SK-N-SH treated with all-trans-retinoic acid at 6 μM for 48 hours (cell line): ENCODE measurements at regions not wholly inside any gene's neighbourhood (a gene's known extent, or its start where the extent isn't known, plus 50 kb on each side); places are given as distances from the start of the nearest gene placed in this dataset.

Experiments used
- ATAC-seq: fragments of 200-7000 bp; cut with Tn5 transposase; 3 replicates; pipeline ENCODE4 v1.9.1; 2020; ENCODE audit warnings: mild to moderate bottlenecking, moderate library complexity
- ARNTL ChIP-seq: fragments of 450-650 bp; formaldehyde crosslinking; IDR thresholded peaks from 2 replicates; pipeline ENCODE4 v1.5.0; 2020; ENCODE audit warnings: low read depth, mild to moderate bottlenecking, moderate library complexity, borderline replicate concordance
- BACH2 ChIP-seq: fragments of 250-450 bp; sonication (Bioruptor Pico); IDR thresholded peaks from 2 replicates; pipeline ENCODE4 v1.9.0; 2021; ENCODE audit warnings: mild to moderate bottlenecking, borderline replicate concordance
- CSDC2 ChIP-seq: fragments of 250-450 bp; sonication (Bioruptor Pico); IDR thresholded peaks from 2 replicates; pipeline ENCODE4 v1.5.0; 2020; ENCODE audit warnings: mild to moderate bottlenecking, moderate library complexity
- ESRRG ChIP-seq: fragments of 250-450 bp; sonication (Bioruptor Pico); IDR thresholded peaks from 2 replicates; pipeline ENCODE4 v1.6.1; 2021; ENCODE audit warnings: mild to moderate bottlenecking
- GLIS3 ChIP-seq: fragments of 250-450 bp; sonication (Bioruptor Pico); IDR thresholded peaks from 2 replicates; pipeline ENCODE4 v1.5.0; 2020; ENCODE audit warnings: mild to moderate bottlenecking, moderate library complexity
- ISL1 ChIP-seq: fragments of 250-450 bp; sonication (Bioruptor Pico); IDR thresholded peaks from 2 replicates; pipeline ENCODE4 v2.1.2; 2022; ENCODE audit warnings: mild to moderate bottlenecking, moderate library complexity
- OSR1 ChIP-seq: fragments of 250-450 bp; sonication (Bioruptor Pico); IDR thresholded peaks from 2 replicates; pipeline ENCODE4 v1.8.0; 2022; ENCODE audit warnings: moderate library complexity, mild to moderate bottlenecking, inconsistent platforms
- PPARA ChIP-seq: fragments of 250-450 bp; sonication (Bioruptor Pico); IDR thresholded peaks from 2 replicates; pipeline ENCODE4 v1.5.0; 2020; ENCODE audit warnings: mild to moderate bottlenecking, borderline replicate concordance
- RARB ChIP-seq: fragments of 250-450 bp; sonication (Bioruptor Pico); IDR thresholded peaks from 2 replicates; pipeline ENCODE4 v1.8.0; 2021; ENCODE audit warnings: mild to moderate bottlenecking, moderate library complexity
- SNAI2 ChIP-seq: fragments of 250-450 bp; sonication (Bioruptor Pico); IDR thresholded peaks from 2 replicates; pipeline ENCODE4 v1.5.0; 2020; ENCODE audit warnings: mild to moderate bottlenecking, moderate library complexity
- TCF4 ChIP-seq: fragments of 250-450 bp; sonication (Bioruptor Pico); IDR thresholded peaks from 2 replicates; pipeline ENCODE4 v1.8.0; 2021; ENCODE audit warnings: mild to moderate bottlenecking, moderate library complexity, borderline replicate concordance
- TOX ChIP-seq: fragments of 250-450 bp; sonication (Bioruptor Pico); IDR thresholded peaks from 2 replicates; pipeline ENCODE4 v1.8.0; 2021; ENCODE audit warnings: mild to moderate bottlenecking, moderate library complexity, borderline replicate concordance
- ZC3H10 ChIP-seq: fragments of 250-450 bp; sonication (Bioruptor Pico); IDR thresholded peaks from 2 replicates; pipeline ENCODE4 v1.5.1; 2021; ENCODE audit warnings: mild to moderate bottlenecking, moderate library complexity
- ZFP3 ChIP-seq: fragments of 250-450 bp; sonication (Bioruptor Pico); IDR thresholded peaks from 2 replicates; pipeline ENCODE4 v1.5.0; 2020; ENCODE audit warnings: mild to moderate bottlenecking, moderate library complexity
- ZFP30 ChIP-seq: fragments of 450-650 bp; formaldehyde crosslinking; IDR thresholded peaks from 2 replicates; pipeline ENCODE4 v1.5.0; 2022; ENCODE audit warnings: mild to moderate bottlenecking, moderate library complexity
- ZNF565 ChIP-seq: fragments of 450-650 bp; formaldehyde crosslinking; conservative IDR thresholded peaks from 2 replicates; pipeline ENCODE4 v1.5.0; 2020; ENCODE audit warnings: low read depth, mild to moderate bottlenecking, moderate library complexity
- ZNF70 ChIP-seq: fragments of 450-650 bp; formaldehyde crosslinking; IDR thresholded peaks from 2 replicates; pipeline ENCODE4 v1.5.0; 2020; ENCODE audit warnings: mild to moderate bottlenecking, moderate library complexity
- ZNF8 ChIP-seq: fragments of 450-650 bp; formaldehyde crosslinking; IDR thresholded peaks from 2 replicates; pipeline ENCODE4 v1.5.0; 2020; ENCODE audit warnings: mild to moderate bottlenecking, moderate library complexity
- TF ChIP-seq, protein P1 (sequence below): fragments of 250-450 bp; sonication (Bioruptor Pico); IDR thresholded peaks from 2 replicates; pipeline ENCODE4 v1.8.0; 2020; ENCODE audit warnings: mild to moderate bottlenecking, moderate library complexity, borderline replicate concordance
- TF ChIP-seq, protein P2 (sequence below): fragments of 250-450 bp; sonication (Bioruptor Pico); IDR thresholded peaks from 2 replicates; pipeline ENCODE4 v1.5.1; 2021; ENCODE audit warnings: mild to moderate bottlenecking, moderate library complexity
- TF ChIP-seq, protein P3 (sequence below): fragments of 250-450 bp; sonication (Bioruptor Pico); IDR thresholded peaks from 2 replicates; pipeline ENCODE4 v1.5.1; 2020; ENCODE audit warnings: low read depth, mild to moderate bottlenecking, moderate library complexity
- TF ChIP-seq, protein P4 (sequence below): fragments of 250-450 bp; sonication (Bioruptor Pico); IDR thresholded peaks from 2 replicates; pipeline ENCODE4 v1.5.0; 2020; ENCODE audit warnings: mild to moderate bottlenecking, moderate library complexity

DNA sequence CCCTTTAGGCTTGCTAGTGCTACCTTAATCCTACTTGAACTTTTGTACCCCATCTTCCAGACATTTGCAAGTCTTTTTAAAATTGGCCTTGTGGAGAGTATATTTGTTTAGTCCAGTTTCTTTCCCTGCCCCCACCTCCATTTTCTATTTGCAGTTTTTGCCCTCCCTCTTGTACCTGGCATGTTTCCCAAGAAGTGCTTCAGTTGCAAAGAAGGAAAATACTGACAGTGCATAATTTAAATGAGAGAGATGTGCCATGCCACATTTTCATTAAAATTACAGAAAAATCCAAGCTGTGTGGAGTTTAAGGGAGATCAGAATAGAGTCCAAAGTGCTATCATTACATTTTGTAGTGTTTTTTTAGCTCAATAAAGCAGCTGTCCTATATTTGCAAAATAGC lies 150.0 kb upstream of the ADGRL2 start:
- no peak for ATAC-seq
- TF ChIP-seq, protein P1, sequence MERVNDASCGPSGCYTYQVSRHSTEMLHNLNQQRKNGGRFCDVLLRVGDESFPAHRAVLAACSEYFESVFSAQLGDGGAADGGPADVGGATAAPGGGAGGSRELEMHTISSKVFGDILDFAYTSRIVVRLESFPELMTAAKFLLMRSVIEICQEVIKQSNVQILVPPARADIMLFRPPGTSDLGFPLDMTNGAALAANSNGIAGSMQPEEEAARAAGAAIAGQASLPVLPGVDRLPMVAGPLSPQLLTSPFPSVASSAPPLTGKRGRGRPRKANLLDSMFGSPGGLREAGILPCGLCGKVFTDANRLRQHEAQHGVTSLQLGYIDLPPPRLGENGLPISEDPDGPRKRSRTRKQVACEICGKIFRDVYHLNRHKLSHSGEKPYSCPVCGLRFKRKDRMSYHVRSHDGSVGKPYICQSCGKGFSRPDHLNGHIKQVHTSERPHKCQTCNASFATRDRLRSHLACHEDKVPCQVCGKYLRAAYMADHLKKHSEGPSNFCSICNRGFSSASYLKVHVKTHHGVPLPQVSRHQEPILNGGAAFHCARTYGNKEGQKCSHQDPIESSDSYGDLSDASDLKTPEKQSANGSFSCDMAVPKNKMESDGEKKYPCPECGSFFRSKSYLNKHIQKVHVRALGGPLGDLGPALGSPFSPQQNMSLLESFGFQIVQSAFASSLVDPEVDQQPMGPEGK (CRISPR knock-in tag), result no peak
- no peak for TF ChIP-seq ZNF8
- no peak for TF ChIP-seq OSR1 (CRISPR knock-in tag)
- TF ChIP-seq, protein P2, sequence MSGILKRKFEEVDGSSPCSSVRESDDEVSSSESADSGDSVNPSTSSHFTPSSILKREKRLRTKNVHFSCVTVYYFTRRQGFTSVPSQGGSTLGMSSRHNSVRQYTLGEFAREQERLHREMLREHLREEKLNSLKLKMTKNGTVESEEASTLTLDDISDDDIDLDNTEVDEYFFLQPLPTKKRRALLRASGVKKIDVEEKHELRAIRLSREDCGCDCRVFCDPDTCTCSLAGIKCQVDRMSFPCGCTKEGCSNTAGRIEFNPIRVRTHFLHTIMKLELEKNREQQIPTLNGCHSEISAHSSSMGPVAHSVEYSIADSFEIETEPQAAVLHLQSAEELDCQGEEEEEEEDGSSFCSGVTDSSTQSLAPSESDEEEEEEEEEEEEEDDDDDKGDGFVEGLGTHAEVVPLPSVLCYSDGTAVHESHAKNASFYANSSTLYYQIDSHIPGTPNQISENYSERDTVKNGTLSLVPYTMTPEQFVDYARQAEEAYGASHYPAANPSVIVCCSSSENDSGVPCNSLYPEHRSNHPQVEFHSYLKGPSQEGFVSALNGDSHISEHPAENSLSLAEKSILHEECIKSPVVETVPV (CRISPR knock-in tag), result no peak

DNA sequence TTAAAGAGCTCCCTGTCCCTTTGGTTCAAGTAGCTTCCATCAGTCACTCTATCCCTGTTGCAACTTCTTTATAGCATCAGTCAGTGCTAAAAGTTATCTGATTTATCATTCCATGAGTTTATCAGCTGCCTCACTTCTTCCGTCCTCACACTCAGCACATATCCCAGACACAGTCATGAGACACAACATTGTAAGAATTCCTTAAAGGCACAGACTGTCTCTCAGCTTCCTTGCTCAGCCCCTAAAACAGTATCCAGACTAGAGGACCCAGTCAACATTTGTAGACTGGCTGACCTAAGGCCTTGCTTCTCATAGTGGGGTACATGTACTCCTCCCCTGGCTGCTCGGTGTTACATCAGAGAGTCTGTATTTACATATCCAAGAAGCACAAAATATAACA lies 164.9 kb upstream of the ADGRL2 start:
- TF ChIP-seq GLIS3 (CRISPR knock-in tag) (no peak), OSR1 (CRISPR knock-in tag) (no peak), RARB (CRISPR knock-in tag) (no peak), ESRRG (no peak), ZFP3 (no peak), CSDC2 (no peak), ZFP30 (CRISPR knock-in tag) (no peak), ZC3H10 (CRISPR knock-in tag) (no peak), ZNF8 (no peak), ARNTL (CRISPR knock-in tag) (no peak), BACH2 (CRISPR knock-in tag) (no peak), ZNF565 (CRISPR knock-in tag) (no peak), ZNF70 (CRISPR knock-in tag) (no peak), SNAI2 (CRISPR knock-in tag) (no peak), ISL1 (CRISPR knock-in tag) (no peak), TOX (CRISPR knock-in tag) (no peak), PPARA (CRISPR knock-in tag) (no peak)
- TF ChIP-seq, protein P1 (CRISPR knock-in tag), result no peak
- TF ChIP-seq, protein P2 (CRISPR knock-in tag), result no peak
- TF ChIP-seq, protein P3, sequence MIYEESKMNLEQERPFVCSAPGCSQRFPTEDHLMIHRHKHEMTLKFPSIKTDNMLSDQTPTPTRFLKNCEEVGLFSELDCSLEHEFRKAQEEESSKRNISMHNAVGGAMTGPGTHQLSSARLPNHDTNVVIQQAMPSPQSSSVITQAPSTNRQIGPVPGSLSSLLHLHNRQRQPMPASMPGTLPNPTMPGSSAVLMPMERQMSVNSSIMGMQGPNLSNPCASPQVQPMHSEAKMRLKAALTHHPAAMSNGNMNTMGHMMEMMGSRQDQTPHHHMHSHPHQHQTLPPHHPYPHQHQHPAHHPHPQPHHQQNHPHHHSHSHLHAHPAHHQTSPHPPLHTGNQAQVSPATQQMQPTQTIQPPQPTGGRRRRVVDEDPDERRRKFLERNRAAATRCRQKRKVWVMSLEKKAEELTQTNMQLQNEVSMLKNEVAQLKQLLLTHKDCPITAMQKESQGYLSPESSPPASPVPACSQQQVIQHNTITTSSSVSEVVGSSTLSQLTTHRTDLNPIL (CRISPR knock-in tag), result no peak
- ATAC-seq, result no peak

DNA sequence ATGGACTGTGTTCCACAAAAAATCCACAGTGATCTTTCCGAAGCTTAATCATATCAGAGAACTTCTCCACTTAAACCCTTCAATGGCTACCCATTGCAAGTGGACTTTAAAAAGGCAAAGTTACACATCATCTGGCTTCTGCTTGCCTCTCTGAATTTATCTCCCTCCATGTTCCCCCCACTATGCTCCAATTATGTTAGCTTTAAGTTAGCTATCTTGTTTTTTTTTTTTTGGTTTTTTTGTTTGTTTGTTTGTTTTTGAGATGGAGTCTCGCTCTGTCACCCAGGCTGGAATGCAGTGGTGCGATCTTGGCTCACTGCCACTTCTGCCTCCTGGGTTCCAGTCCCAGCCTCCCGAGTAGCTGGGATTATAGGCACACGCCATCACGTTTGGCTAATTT lies 166.4 kb upstream of the ADGRL2 start:
- TF ChIP-seq ARNTL (CRISPR knock-in tag) (no peak), TCF4 (CRISPR knock-in tag) (no peak), RARB (CRISPR knock-in tag) (no peak), CSDC2 (no peak), ISL1 (CRISPR knock-in tag) (no peak), BACH2 (CRISPR knock-in tag) (no peak)
- TF ChIP-seq, protein P4, sequence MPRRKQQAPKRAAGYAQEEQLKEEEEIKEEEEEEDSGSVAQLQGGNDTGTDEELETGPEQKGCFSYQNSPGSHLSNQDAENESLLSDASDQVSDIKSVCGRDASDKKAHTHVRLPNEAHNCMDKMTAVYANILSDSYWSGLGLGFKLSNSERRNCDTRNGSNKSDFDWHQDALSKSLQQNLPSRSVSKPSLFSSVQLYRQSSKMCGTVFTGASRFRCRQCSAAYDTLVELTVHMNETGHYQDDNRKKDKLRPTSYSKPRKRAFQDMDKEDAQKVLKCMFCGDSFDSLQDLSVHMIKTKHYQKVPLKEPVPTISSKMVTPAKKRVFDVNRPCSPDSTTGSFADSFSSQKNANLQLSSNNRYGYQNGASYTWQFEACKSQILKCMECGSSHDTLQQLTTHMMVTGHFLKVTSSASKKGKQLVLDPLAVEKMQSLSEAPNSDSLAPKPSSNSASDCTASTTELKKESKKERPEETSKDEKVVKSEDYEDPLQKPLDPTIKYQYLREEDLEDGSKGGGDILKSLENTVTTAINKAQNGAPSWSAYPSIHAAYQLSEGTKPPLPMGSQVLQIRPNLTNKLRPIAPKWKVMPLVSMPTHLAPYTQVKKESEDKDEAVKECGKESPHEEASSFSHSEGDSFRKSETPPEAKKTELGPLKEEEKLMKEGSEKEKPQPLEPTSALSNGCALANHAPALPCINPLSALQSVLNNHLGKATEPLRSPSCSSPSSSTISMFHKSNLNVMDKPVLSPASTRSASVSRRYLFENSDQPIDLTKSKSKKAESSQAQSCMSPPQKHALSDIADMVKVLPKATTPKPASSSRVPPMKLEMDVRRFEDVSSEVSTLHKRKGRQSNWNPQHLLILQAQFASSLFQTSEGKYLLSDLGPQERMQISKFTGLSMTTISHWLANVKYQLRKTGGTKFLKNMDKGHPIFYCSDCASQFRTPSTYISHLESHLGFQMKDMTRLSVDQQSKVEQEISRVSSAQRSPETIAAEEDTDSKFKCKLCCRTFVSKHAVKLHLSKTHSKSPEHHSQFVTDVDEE (CRISPR knock-in tag), result no peak
- TF ChIP-seq, all 23 proteins: peak for 0
- no peak for ATAC-seq
